ENCODE measurements at regions not wholly inside any gene's neighbourhood (a gene's known extent, or its start where the extent isn't known, plus 50 kb on each side); places are given as distances from the start of the nearest gene placed in this dataset.

DNA sequence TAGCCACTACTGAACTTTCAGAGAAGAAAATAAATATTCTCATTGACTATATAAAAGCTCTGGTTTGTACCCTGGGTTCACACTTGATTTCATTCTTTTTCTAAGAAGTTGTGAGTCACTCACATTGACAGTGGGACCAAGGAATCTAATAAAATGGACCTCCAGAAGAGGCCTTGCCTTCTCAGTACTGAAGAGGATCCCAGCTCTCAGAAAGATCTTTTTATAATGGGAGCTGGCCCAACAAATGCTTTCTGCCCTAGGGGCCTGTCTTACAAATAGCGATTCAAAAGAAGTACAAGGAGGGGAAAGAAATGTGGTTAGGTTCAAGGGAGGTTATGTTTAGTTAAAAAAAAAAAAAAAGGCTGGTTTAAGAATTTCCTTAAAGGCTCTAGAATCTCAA lies 237.9 kb downstream of the ISL1 start:
- H3K4me3 ChIP-seq (ENCODE audit: low read length), result no peak overlapping the region
- H3F3A ChIP-seq (ENCODE audit: insufficient read depth, low read length, poor library complexity, severe bottlenecking), result no peaks in the 10 kb centered on the region
- no peak overlapping the region for H3K4me2 ChIP-seq (ENCODE audit: low read length)
- no peaks in the 10 kb centered on the region for H3K27me3 ChIP-seq (ENCODE audit: insufficient read depth, low read depth, low read length)
- no peaks in the 10 kb centered on the region for H3K9me3 ChIP-seq (ENCODE audit: low read length)
- no peaks in the 10 kb centered on the region for H3K79me2 ChIP-seq (replicated peaks; ENCODE audit: insufficient read depth, low read length)
- no peak overlapping the region for H3K27ac ChIP-seq (ENCODE audit: low read length)
- no peaks in the 10 kb centered on the region for H4K20me1 ChIP-seq (ENCODE audit: insufficient read depth)
- no peak overlapping the region for H2AFZ ChIP-seq (ENCODE audit: low read depth, low read length)
- no peaks in the 10 kb centered on the region for H3K9me2 ChIP-seq (ENCODE audit: insufficient read depth, low read length)
- H3K9ac ChIP-seq (ENCODE audit: low read length), result no peak overlapping the region
- H3K36me3 ChIP-seq (ENCODE audit: insufficient read depth, low read length), result no peaks in the 10 kb centered on the region
- TF ChIP-seq, protein P1, sequence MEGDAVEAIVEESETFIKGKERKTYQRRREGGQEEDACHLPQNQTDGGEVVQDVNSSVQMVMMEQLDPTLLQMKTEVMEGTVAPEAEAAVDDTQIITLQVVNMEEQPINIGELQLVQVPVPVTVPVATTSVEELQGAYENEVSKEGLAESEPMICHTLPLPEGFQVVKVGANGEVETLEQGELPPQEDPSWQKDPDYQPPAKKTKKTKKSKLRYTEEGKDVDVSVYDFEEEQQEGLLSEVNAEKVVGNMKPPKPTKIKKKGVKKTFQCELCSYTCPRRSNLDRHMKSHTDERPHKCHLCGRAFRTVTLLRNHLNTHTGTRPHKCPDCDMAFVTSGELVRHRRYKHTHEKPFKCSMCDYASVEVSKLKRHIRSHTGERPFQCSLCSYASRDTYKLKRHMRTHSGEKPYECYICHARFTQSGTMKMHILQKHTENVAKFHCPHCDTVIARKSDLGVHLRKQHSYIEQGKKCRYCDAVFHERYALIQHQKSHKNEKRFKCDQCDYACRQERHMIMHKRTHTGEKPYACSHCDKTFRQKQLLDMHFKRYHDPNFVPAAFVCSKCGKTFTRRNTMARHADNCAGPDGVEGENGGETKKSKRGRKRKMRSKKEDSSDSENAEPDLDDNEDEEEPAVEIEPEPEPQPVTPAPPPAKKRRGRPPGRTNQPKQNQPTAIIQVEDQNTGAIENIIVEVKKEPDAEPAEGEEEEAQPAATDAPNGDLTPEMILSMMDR (IDR thresholded peaks at IDR 0.05; ENCODE audit: poor library complexity, severe bottlenecking), result no peak
- TF ChIP-seq EP300 (conservative IDR thresholded peaks at IDR 0.05; ENCODE audit: poor library complexity, severe bottlenecking), result no peak
- no peak for TF ChIP-seq SMC3 (conservative IDR thresholded peaks at IDR 0.05; ENCODE audit: poor library complexity)
- TF ChIP-seq, protein P2, sequence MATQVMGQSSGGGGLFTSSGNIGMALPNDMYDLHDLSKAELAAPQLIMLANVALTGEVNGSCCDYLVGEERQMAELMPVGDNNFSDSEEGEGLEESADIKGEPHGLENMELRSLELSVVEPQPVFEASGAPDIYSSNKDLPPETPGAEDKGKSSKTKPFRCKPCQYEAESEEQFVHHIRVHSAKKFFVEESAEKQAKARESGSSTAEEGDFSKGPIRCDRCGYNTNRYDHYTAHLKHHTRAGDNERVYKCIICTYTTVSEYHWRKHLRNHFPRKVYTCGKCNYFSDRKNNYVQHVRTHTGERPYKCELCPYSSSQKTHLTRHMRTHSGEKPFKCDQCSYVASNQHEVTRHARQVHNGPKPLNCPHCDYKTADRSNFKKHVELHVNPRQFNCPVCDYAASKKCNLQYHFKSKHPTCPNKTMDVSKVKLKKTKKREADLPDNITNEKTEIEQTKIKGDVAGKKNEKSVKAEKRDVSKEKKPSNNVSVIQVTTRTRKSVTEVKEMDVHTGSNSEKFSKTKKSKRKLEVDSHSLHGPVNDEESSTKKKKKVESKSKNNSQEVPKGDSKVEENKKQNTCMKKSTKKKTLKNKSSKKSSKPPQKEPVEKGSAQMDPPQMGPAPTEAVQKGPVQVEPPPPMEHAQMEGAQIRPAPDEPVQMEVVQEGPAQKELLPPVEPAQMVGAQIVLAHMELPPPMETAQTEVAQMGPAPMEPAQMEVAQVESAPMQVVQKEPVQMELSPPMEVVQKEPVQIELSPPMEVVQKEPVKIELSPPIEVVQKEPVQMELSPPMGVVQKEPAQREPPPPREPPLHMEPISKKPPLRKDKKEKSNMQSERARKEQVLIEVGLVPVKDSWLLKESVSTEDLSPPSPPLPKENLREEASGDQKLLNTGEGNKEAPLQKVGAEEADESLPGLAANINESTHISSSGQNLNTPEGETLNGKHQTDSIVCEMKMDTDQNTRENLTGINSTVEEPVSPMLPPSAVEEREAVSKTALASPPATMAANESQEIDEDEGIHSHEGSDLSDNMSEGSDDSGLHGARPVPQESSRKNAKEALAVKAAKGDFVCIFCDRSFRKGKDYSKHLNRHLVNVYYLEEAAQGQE (IDR thresholded peaks at IDR 0.05; ENCODE audit: borderline replicate concordance), result no peak

DNA sequence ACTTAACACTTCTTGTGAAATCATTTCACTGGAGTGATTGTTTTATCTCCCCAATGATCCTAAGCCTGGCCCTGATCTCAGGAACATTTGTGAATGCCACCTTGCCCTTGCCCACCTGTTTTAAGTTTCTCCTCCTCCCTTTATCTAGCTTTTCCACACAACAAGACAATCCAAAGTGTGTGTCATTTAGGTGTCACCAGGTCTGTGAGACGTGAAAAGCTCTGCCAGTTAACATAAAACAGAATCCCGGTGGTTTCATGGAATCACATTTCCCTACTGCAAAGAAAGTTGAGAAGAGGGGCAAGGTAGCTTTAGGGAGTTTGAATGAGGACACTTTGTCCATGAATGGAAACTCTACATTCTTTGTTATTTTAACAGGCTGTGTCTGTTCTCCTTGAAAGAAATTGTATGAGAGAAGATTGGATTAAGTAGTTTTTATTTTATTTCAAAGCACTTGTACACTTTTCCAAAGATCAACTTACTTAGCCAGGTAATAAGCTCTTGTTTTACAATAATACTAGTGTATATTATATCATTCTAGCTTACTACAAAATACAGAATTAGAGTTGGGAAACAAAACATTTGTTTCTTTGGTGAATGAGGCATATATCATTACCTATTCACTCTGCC lies 239.0 kb downstream of the ISL1 start:
- Histone ChIP-seq H3K9me2 (ENCODE audit: insufficient read depth, low read length) (no peaks in the 10 kb centered on the region), H3F3A (ENCODE audit: insufficient read depth, low read length, poor library complexity, severe bottlenecking) (no peaks in the 10 kb centered on the region), H3K4me3 (ENCODE audit: low read length) (no peak overlapping the region), H3K9ac (ENCODE audit: low read length) (no peak overlapping the region), H3K9me3 (ENCODE audit: low read length) (no peaks in the 10 kb centered on the region), H3K79me2 (replicated peaks; ENCODE audit: insufficient read depth, low read length) (no peaks in the 10 kb centered on the region), H3K27ac (ENCODE audit: low read length) (no peak overlapping the region), H3K27me3 (ENCODE audit: insufficient read depth, low read depth, low read length) (no peaks in the 10 kb centered on the region), H4K20me1 (ENCODE audit: insufficient read depth) (no peaks in the 10 kb centered on the region), H3K36me3 (ENCODE audit: insufficient read depth, low read length) (no peaks in the 10 kb centered on the region), H2AFZ (ENCODE audit: low read depth, low read length) (no peak overlapping the region), H3K4me2 (ENCODE audit: low read length) (no peak overlapping the region)
- TF ChIP-seq, protein P1 (IDR thresholded peaks at IDR 0.05; ENCODE audit: poor library complexity, severe bottlenecking), result no peak
- TF ChIP-seq TAF1 (IDR thresholded peaks at IDR 0.05; ENCODE audit: low read depth) (no peak), POLR2AphosphoS5 (IDR thresholded peaks at IDR 0.05) (no peak)

Data from neural cell (in vitro differentiated cells).